ENCODE measurements at regions not wholly inside any gene's neighbourhood (a gene's known extent, or its start where the extent isn't known, plus 50 kb on each side); places are given as distances from the start of the nearest gene placed in this dataset.

DNA sequence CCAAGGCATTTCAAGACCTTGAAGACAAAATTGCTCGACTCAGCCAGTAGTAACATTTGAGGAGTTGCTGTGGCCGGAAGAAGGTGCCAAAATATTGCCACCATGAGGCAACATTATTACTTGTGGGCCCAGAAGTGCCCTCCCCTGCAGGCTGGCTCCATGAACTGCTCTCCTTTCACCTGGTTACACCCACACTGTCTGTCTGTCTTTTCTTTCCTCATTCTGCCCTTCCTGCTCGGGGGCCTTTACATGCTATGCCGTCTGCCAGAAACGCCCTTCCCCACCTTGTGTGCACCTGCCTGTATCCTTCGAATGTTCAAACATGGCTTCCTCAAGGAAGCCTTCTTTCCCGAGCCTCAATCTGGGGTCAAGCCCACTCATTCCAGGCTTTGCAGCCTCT lies 224.2 kb upstream of the DIO3 start:
- DNase-seq: no peak

- DNase-seq: no peak
Observed at GRCh38 chr14:101340556-101340955, 220.7 kb upstream of the DIO3 start.

- no peak for DNase-seq
Observed at GRCh38 chr14:101347893-101348777, 213.2 kb upstream of the DIO3 start.

DNA sequence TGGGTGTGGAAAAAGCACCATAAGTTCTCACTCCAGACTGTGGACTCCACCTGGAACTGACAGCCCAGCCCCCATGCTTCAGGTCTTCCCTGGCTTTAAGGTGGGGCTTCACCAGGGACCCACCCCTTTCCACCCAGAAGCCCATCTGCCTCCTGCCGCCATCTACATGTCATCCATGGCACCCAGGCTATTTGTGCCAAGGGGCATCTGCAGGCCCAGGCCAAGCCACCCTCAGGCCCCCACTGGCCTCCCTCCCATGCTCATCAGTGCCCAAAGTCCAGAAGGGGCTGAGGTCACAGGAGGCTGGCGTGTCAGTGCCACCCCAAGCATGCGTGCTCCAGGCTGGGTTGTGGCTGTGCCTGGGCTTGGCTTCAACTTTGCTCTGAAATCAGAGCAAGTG lies 212.2 kb upstream of the DIO3 start:
- DNase-seq: no peak

- no peak for DNase-seq
Observed at GRCh38 chr14:101350021-101350420, 211.3 kb upstream of the DIO3 start.

DNA sequence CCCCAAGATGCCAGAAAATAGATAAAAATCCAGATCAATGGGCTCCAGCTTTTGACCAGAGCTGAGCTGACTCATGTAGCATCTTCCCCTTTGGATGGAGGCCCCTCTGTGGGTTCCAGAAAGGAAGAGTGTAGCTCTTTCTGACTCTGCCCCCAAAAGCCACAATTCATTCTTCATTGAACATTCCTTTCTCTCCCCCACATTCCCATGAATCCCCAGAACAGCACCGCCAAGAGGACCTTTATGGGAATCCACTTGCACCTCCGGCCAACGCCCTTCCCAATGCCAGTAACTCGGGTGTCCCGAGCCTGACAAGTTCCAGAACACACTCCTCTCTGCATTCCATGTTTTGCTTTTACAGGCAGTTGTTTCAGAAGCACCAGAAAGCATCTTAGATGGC lies 210.6 kb upstream of the DIO3 start:
- no peak for DNase-seq

DNA sequence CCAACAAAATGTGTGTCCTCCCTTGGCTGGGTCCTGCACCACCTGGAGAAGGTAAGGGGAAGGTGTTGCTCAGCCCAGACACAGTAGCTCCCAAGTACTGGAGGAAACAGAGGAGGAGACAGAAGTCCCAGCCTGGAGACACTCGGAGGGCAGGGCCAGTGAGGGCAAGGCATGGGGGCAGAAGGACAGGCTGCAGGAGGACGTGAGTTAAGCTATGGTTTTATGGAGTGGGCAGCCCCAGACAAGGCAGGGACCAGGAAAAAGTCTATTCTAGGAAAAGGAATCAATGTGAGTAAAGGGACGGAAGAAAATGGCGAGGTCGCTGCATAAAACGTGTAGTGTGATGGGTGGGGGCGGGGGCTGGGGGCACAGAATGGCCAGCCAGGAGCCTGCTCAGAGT lies 210.1 kb upstream of the DIO3 start:
- no peak for DNase-seq

DNA sequence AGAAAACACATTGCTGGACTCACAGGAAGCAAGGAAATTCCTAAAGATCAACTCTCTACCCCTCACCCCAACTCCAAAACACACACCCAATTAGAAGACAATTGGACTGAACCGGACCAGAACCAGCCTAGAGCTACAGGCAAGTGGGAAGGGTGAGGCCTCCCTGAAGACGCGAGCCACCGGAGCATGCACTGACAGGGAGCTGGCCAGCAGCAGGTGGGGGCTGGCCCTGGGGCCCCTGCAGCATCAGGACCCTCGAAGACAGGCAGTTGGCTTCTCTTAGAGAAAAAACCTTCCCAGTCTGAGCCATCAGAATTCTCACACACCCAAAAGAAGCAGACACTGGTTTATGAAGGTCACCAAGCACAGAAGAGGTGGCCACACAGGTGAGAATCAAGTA lies 209.5 kb upstream of the DIO3 start:
- no peak for DNase-seq

DNA sequence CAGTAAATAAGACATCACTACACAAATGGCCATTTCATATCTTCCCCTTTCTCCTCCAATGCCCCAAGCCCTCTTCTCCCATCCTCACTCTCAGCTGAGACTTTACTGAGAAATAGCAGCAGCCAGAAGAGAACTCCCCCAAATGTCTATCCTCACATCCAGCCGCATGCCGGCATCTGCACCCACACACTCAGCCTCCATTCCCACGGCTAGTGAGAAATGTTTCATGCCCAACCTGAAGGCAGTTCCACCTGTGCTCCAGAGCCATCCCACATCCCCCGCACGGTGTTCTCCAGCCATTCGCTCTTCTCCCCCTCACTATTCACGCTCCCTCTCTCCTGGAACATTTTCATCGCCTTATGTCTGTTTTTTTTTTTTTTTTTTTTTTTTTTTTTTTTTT lies 208.7 kb upstream of the DIO3 start:
- DNase-seq: no peak

DNA sequence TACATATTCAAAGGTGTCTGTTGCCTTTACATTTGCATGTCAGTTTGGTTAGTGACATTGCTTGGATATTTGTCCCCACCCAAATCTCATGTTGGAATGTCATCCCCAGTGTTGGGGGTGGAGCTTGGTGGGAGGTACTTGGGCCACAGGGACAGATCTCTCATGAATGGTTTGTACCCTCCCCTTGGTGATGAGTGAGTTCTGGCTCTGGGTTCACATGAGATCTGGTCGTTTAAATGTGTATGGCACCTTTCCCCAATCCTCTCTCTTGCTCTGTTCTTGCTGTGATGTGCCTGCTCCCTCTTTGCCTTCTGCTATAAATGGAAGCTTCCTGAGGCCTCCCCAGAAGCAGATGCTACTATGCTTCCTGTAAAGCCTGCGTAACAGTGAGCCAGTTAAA lies 207.9 kb upstream of the DIO3 start:
- no peak for DNase-seq

DNA sequence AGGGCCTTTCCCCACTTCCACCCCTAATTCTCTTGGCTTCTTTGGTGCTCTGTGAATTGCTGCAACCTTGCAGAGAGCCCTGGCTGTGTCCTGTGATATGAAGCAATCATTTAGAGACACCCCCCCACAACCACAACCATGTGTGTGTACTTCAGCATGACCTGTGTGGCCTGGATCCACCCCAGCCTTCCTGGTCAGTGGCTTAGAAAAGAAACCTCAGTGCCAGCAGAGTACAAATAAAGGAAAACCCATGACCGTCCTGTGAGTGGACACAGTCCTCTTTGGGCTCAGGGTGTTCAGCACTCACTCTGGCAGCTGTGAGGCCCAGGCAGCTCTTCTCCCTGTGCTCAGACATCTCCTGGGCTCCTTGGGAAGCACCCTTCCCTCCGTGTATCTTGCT lies 206.6 kb upstream of the DIO3 start:
- no peak for DNase-seq

DNA sequence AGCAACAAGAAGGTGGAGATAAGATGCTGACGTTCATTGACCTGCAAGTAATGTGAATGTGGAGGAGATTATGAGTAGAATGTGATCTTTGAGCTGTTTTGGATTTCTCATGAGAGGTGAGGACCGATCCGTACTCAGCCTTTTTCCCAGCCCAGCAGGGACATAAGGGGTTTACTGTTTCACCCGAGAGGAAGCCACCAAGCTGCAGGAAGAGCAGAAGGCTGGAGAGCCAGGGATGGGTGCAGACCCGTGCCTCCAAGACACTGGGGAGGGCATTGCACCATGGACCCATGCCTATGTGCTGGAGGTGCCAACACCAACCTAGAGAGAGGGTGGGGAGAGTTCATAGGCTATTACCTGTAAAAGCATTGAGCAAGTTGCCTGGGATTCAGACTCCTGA lies 206.0 kb upstream of the DIO3 start:
- DNase-seq: no peak

DNA sequence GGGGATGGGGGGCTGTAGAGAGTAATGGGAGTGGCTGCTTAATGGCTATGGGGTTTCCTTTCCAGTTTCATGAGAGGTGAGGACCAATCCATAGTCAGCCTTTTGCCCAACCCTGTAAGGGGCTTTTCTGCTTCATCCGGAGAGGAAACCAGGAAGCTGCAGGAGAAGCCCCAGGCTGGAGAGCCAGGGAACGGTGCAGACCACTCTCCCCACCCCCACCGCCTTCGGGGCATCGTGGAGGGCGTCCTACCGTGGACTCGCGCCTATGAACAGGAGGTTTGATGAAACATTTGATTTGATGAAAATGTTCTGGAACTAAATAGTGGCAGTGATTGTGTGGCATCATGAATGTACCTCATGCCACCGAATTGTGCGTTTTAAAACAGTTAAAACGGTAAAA lies 204.3 kb upstream of the DIO3 start:
- DNase-seq: no peak

DNA sequence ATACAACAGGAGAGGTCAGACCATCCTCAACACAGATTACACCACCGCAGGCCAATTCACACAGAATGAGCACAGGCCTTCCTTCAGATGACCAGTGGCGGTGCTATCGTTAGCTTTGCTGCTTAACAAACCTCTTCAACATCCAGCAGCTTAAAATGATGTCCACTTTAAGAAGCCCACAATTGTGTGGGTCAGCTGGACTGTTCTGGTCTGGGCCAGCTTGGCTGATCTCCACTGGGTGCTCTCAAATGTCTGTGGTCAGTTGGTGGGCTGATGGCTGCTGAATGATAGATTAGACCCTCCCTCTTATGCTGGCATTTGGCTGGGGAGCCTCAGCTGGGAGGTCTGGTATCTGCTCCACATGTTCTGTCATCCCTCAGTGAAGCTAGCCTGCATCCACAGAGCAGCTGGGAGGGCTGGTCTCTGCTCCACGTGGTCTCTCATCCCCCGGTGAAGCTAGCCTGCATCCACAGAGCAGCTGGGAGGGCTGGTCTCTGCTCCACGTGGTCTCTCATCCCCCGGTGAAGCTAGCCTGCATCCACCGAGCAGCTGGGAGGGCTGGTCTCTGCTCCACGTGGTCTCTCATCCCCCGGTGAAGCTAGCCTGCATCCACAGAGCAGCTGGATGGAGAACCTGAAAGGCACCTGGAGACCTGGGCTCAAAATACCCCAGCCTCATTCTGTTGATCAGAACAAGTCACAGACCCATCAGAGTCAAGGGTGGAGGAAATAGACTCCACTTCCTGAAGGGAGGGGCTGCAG lies 203.6 kb upstream of the DIO3 start:
- no peak for DNase-seq

- DNase-seq: no peak
Observed at GRCh38 chr14:101358320-101359125, 202.8 kb upstream of the DIO3 start.

- DNase-seq: no peak
Observed at GRCh38 chr14:101359221-101360053, 201.9 kb upstream of the DIO3 start.

DNA sequence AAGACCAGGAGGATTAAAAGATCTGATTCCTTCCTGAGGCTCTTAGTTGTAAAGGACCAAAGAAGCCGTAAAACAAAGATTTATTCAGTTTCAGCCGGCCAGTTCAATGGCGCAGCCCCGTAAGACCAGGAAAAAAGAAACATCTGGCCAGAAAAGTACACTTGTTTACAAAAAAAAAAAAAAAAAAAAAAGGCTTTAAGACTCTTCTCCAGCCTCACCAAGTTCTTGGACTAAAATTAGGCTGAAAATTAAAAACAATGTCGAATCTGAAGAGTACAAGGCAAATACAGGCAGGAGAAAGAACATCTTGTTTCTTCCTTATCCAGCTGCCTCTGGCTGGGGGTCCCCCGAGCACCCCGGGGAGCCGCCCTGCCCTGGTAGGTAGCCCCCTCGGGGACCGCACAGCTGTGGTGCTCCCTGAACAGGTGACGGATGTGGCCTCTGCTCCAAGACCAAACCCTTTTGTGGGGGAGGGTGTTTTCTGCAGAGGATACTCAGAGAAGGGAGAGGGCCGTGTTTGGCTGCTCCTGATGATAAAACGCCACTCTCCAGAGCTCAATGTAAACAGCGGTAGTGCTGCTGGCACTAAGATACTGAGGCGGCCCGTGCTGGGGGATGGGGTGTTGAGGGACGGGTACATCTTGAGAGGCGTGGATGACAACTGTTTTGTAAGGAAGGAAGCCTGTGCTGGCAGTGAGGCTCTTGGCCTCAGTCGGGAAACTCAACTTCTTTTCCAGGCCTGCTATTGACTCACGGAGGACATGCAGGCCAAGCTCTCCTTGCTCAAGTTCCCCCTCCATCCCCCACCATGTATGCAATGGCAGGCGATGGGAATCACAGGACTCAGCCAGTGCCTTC lies 201.0 kb upstream of the DIO3 start:
- no peak for DNase-seq

- DNase-seq: no peak
Observed at GRCh38 chr14:101361044-101361443, 200.3 kb upstream of the DIO3 start.

GRCh38 chr14:101361451-101362433 lies 199.6 kb upstream of the DIO3 start:
- DNase-seq: no peak

GRCh38 chr14:101362529-101363260 lies 198.6 kb upstream of the DIO3 start:
- no peak for DNase-seq
